Nephron progenitor cell (in vitro differentiated cells): ENCODE measurements at regions not wholly inside any gene's neighbourhood (a gene's known extent, or its start where the extent isn't known, plus 50 kb on each side); places are given as distances from the start of the nearest gene placed in this dataset.

Experiments used
- DNase-seq: peaks from one replicate; pipeline ENCODE4 v3.0.0; 2021
- H3K27ac Mint-ChIP-seq: 2 replicates; pipeline ENCODE4 v1.8.0; 2021; ENCODE audit warnings: mild to moderate bottlenecking, moderate library complexity, mixed read lengths
- H3K27me3 Mint-ChIP-seq: 2 replicates; pipeline ENCODE4 v1.8.0; 2021; ENCODE audit warnings: mild to moderate bottlenecking, low read depth, mixed read lengths; ENCODE audit not compliant: poor library complexity
- H3K36me3 Mint-ChIP-seq: 2 replicates; pipeline ENCODE4 v1.8.0; 2021; ENCODE audit warnings: low read depth, mixed read lengths
- H3K4me1 Mint-ChIP-seq: 2 replicates; pipeline ENCODE4 v1.8.0; 2021; ENCODE audit warnings: mixed read lengths
- H3K4me3 Mint-ChIP-seq: 2 replicates; pipeline ENCODE4 v1.8.0; 2021; ENCODE audit warnings: mild to moderate bottlenecking, moderate library complexity, mixed read lengths
- H3K9me3 Mint-ChIP-seq: 2 replicates; pipeline ENCODE4 v1.8.0; 2021; ENCODE audit warnings: mild to moderate bottlenecking, moderate library complexity, mixed read lengths
- CTCF ChIP-seq: fragments of 200-600 bp; sonication (generic); IDR thresholded peaks from 2 replicates; pipeline ENCODE4 v1.5.0; 2021; ENCODE audit warnings: antibody characterized with exemption

- Mint-ChIP-seq H3K27me3 (peaks cover 3% of the 10 kb centered on the region), H3K4me1 (peaks cover 7% of the 10 kb centered on the region), H3K27ac (no peak overlapping the region), H3K36me3 (peaks cover 63% of the 10 kb centered on the region), H3K4me3 (no peak overlapping the region), H3K9me3 (peaks cover 81% of the 10 kb centered on the region)
- no peak for TF ChIP-seq CTCF
- DNase-seq, result no peak
These were observed 501.2 kb downstream of the ZNF608 start for GRCh38 chr5:124245276-124245675.

GRCh38 chr5:124240732-124241131 lies 505.7 kb downstream of the ZNF608 start:
- Mint-ChIP-seq H3K27me3 (peaks cover 3% of the 10 kb centered on the region), H3K27ac (no peak overlapping the region), H3K4me1 (peaks cover 24% of the 10 kb centered on the region), H3K36me3 (peaks cover 30% of the 10 kb centered on the region), H3K4me3 (no peak overlapping the region), H3K9me3 (peaks cover 52% of the 10 kb centered on the region)
- TF ChIP-seq CTCF, result no peak
- no peak for DNase-seq

GRCh38 chr5:124239572-124239971 lies 506.9 kb downstream of the ZNF608 start:
- Mint-ChIP-seq H3K9me3 (peaks cover 40% of the 10 kb centered on the region), H3K4me3 (no peak overlapping the region), H3K27me3 (peaks cover 3% of the 10 kb centered on the region), H3K4me1 (peaks cover 35% of the 10 kb centered on the region), H3K36me3 (peaks cover 18% of the 10 kb centered on the region), H3K27ac (no peak overlapping the region)
- no peak for TF ChIP-seq CTCF
- DNase-seq, result no peak

GRCh38 chr5:124238350-124238749 lies 508.1 kb downstream of the ZNF608 start:
- Mint-ChIP-seq H3K4me1 (peaks cover 46% of the 10 kb centered on the region), H3K9me3 (peaks cover 28% of the 10 kb centered on the region), H3K4me3 (no peak overlapping the region), H3K27me3 (peaks cover 2% of the 10 kb centered on the region), H3K36me3 (peaks cover 8% of the 10 kb centered on the region), H3K27ac (no peak overlapping the region)
- no peak for DNase-seq
- no peak for TF ChIP-seq CTCF

GRCh38 chr5:124237206-124237695 lies 509.2 kb downstream of the ZNF608 start:
- Mint-ChIP-seq H3K4me1 (peaks cover 56% of the 10 kb centered on the region), H3K9me3 (peaks cover 17% of the 10 kb centered on the region), H3K36me3 (peaks cover 4% of the 10 kb centered on the region), H3K4me3 (no peak overlapping the region), H3K27me3 (no peaks in the 10 kb centered on the region), H3K27ac (no peak overlapping the region)
- TF ChIP-seq CTCF, result no peak
- no peak for DNase-seq

GRCh38 chr5:124236361-124237205 lies 509.9 kb downstream of the ZNF608 start:
- Mint-ChIP-seq H3K36me3 (peaks cover 4% of the 10 kb centered on the region), H3K27me3 (no peaks in the 10 kb centered on the region), H3K4me3 (no peak overlapping the region), H3K9me3 (peaks cover 11% of the 10 kb centered on the region), H3K4me1 (peaks cover 53% of the 10 kb centered on the region), H3K27ac (no peak overlapping the region)
- no peak for TF ChIP-seq CTCF
- no peak for DNase-seq
